OCI-LY7 (cell line): ENCODE measurements at regions not wholly inside any gene's neighbourhood (a gene's known extent, or its start where the extent isn't known, plus 50 kb on each side); places are given as distances from the start of the nearest gene placed in this dataset.

ENCODE experiments used
- BruUV-seq: library from RNA; stranded (reverse); fragments of 400-500 nt; replicated peaks from 2 replicates; lab custom pipeline; 2021; lab: Mats Ljungman, UMichigan
- CTCF ChIA-PET: fragments of 300-600 bp; sonication (Branson Sonifier 250); formaldehyde crosslinking; loops from one replicate; lab custom pipeline; 2022; ENCODE audit warnings: antibody characterized with exemption; ENCODE audit not compliant: unreplicated experiment; lab: Charles Lee
- POLR2A ChIA-PET: fragments of 300-600 bp; sonication (Branson Sonifier 250); formaldehyde crosslinking; loops from one replicate; lab custom pipeline; 2022; ENCODE audit warnings: antibody characterized with exemption; lab: Charles Lee
- DNase-seq: peaks from one replicate; pipeline ENCODE4 v3.0.0-alpha.2; 2015; ENCODE audit warnings: low spot score
- H2AFZ ChIP-seq: fragments of 200-600 bp; sonication (generic), shearing (Covaris generic); 2 replicates; pipeline ENCODE4 v1.6.1; 2014; ENCODE audit warnings: mild to moderate bottlenecking, antibody characterized with exemption, low read length, moderate library complexity
- H3K27ac ChIP-seq: fragments of 200-600 bp; sonication (generic); 2 replicates; pipeline ENCODE4 v1.5.1; 2014; ENCODE audit warnings: mixed run types, low read depth, mild to moderate bottlenecking, moderate library complexity, low read length, inconsistent platforms; ENCODE audit not compliant: poor library complexity, severe bottlenecking
- H3K36me3 ChIP-seq: fragments of 200-600 bp; sonication (generic); 2 replicates; pipeline ENCODE4 v1.6.1; 2014; ENCODE audit warnings: mild to moderate bottlenecking, antibody characterized with exemption, low read length, moderate library complexity, mixed read lengths; ENCODE audit not compliant: insufficient read depth
- H3K4me1 ChIP-seq: fragments of 200-600 bp; sonication (generic); 2 replicates; pipeline ENCODE4 v1.5.1; 2014; ENCODE audit warnings: mild to moderate bottlenecking, low read length; ENCODE audit not compliant: insufficient read depth, poor library complexity, severe bottlenecking
- H3K4me2 ChIP-seq: fragments of 200-600 bp; sonication (generic); 2 replicates; pipeline ENCODE4 v1.6.1; 2014; ENCODE audit warnings: mild to moderate bottlenecking, low read length
- H3K4me3 ChIP-seq: fragments of 200-600 bp; sonication (generic); 2 replicates; pipeline ENCODE4 v1.5.1; 2014; ENCODE audit warnings: mild to moderate bottlenecking, low read depth, low read length; ENCODE audit not compliant: poor library complexity, severe bottlenecking
- H3K79me2 ChIP-seq: fragments of 200-600 bp; sonication (generic); 2 replicates; pipeline ENCODE4 v1.6.1; 2016; ENCODE audit warnings: low read depth, mild to moderate bottlenecking, low read length, moderate library complexity, mixed read lengths; ENCODE audit not compliant: insufficient read depth
- H3K9me2 ChIP-seq: fragments of 200-600 bp; sonication (generic); 2 replicates; pipeline ENCODE4 v1.6.1; 2016; ENCODE audit warnings: mild to moderate bottlenecking, low read length, mixed read lengths; ENCODE audit not compliant: insufficient read depth
- H3K9me3 ChIP-seq: fragments of 200-600 bp; sonication (generic); 2 replicates; pipeline ENCODE4 v1.6.1; 2014; ENCODE audit warnings: mild to moderate bottlenecking, mixed run types, low read length, mixed read lengths
- H4K20me1 ChIP-seq: fragments of 200-600 bp; sonication (generic); 2 replicates; pipeline ENCODE4 v1.6.1; 2014; ENCODE audit warnings: mild to moderate bottlenecking, antibody characterized with exemption, low read length, moderate library complexity, mixed read lengths; ENCODE audit not compliant: insufficient read depth
- EZH2phosphoT487 ChIP-seq: fragments of 200-600 bp; sonication (generic); IDR thresholded peaks from 2 replicates; pipeline ENCODE4 v1.6.1; 2018; ENCODE audit warnings: low read depth, borderline replicate concordance, mild to moderate bottlenecking, mixed run types, antibody characterized with exemption, low read length, moderate library complexity, mixed read lengths
- intact Hi-C: fragments of 100-400 bp; cut with micrococcal nuclease; formaldehyde crosslinking; loops from one replicate; pipeline ENCODE4 v1.10.0; 2022; ENCODE audit not compliant: unreplicated experiment
- TF ChIP-seq, protein P1 (sequence below): fragments of 200-600 bp; sonication (generic); conservative IDR thresholded peaks from 2 replicates; pipeline ENCODE4 v1.5.1; 2014; ENCODE audit warnings: mild to moderate bottlenecking, antibody characterized with exemption, low read length, moderate library complexity, mixed read lengths

DNA sequence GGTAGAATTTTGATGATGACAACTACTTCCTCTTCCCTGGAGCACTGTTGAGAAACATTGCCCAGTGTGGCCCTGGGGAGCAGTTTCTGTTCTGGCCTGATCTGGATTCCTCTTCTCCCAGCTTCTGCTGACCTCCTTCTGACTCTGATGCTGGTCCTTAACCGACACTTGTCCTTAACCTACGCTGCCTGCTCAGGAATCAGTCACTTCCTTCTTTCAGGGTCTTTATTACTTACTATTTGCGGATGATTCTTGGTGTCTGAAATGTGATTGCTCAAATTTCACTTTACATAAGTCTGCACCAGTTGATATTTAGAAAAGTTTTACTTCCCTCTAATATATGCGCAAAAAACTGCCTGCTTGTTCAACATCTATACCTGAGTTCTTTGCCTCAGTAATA lies 164.1 kb downstream of the PTEN start:
- Histone ChIP-seq H3K79me2 (no peaks in the 10 kb centered on the region), H3K4me3 (peak overlapping the region; percentile 47), H3K9me2 (no peaks in the 10 kb centered on the region), H3K4me1 (peaks cover 29% of the 10 kb centered on the region), H3K4me2 (peak overlapping the region; percentile 75), H2AFZ (peak overlapping the region; percentile 95), H3K9me3 (no peaks in the 10 kb centered on the region), H4K20me1 (no peaks in the 10 kb centered on the region), H3K27ac (peak overlapping the region; percentile 70), H3K36me3 (no peaks in the 10 kb centered on the region)
- intact Hi-C loops = loop anchor here (1.0 to 5.0 kb wide), 3 partner anchors 64 to 360 kb away; no protein-coding TSS in a partner anchor
- no TSS peak for BruUV-seq
- ChIA-PET POLR2A (interaction anchor here (0.8 to 2.3 kb wide), 9 partner anchors 18 to 106 kb away, joined by 3 to 9 read pairs (median 4); no protein-coding TSS in a partner anchor), CTCF (interaction anchor here (1.1 kb wide), 1 partner anchor 357 kb away, joined by 3 read pairs; no protein-coding TSS in a partner anchor)
- TF ChIP-seq EZH2phosphoT487 = no peak
- TF ChIP-seq, protein P1, sequence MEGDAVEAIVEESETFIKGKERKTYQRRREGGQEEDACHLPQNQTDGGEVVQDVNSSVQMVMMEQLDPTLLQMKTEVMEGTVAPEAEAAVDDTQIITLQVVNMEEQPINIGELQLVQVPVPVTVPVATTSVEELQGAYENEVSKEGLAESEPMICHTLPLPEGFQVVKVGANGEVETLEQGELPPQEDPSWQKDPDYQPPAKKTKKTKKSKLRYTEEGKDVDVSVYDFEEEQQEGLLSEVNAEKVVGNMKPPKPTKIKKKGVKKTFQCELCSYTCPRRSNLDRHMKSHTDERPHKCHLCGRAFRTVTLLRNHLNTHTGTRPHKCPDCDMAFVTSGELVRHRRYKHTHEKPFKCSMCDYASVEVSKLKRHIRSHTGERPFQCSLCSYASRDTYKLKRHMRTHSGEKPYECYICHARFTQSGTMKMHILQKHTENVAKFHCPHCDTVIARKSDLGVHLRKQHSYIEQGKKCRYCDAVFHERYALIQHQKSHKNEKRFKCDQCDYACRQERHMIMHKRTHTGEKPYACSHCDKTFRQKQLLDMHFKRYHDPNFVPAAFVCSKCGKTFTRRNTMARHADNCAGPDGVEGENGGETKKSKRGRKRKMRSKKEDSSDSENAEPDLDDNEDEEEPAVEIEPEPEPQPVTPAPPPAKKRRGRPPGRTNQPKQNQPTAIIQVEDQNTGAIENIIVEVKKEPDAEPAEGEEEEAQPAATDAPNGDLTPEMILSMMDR = no peak
- DNase-seq = peak; percentile 61

DNA sequence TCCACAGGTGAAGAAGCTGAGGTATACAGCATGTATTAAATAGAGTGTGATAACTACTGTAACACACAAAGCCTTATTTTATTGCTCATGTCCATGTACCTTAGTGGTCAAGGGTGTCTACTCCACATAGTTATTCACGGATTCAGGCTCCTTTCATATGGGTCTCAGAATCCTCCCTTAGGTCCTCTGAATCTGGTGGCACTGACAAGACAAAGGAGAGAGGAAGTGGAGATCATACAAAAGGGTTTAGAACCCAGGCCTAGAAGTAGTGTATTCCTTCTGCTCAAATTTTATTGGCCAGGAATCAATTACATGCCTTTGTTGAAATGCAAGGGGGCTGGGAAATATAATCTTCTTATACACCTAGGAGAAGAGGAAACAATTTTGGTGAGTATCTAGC lies 164.6 kb downstream of the PTEN start:
- no peak for TF ChIP-seq EZH2phosphoT487
- TF ChIP-seq, protein P1 = no peak
- intact Hi-C loops = loop anchor here (5.0 kb wide), 2 partner anchors 79 to 359 kb away; no protein-coding TSS in a partner anchor
- Histone ChIP-seq H4K20me1 (no peaks in the 10 kb centered on the region), H2AFZ (peak overlapping the region; percentile 95), H3K9me2 (no peaks in the 10 kb centered on the region), H3K27ac (peak overlapping the region; percentile 70), H3K36me3 (no peaks in the 10 kb centered on the region), H3K79me2 (no peaks in the 10 kb centered on the region), H3K4me1 (peaks cover 29% of the 10 kb centered on the region), H3K4me2 (peak overlapping the region; percentile 75), H3K4me3 (peak overlapping the region; percentile 47), H3K9me3 (no peaks in the 10 kb centered on the region)
- BruUV-seq = no TSS peak
- ChIA-PET CTCF (no interaction called here), POLR2A (interaction anchor here (0.7 to 2.3 kb wide), 8 partner anchors 16 to 105 kb away, joined by 3 to 9 read pairs (median 4); no protein-coding TSS in a partner anchor)
- peak; percentile 34 for DNase-seq

DNA sequence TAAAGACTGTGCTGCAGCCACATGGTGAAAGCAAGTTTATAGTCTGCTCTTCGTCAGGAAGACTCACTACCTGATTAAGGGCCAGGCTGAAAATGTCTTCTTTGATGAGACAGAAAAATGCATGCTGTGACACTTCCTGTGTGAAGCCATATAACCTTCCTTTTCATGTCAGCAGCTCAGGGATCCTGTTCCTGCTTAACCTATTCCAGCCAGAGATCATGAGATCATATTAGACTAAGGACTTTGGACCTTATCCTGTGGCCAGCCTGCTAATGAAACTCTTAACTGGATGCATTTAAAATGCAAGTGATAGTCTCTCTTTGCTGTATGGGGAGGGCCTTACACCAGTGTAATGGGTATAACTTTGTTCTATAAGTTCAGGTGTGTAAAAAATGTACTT lies 165.2 kb downstream of the PTEN start:
- peak; percentile 42 for DNase-seq
- H3K4me1 ChIP-seq = peaks cover 29% of the 10 kb centered on the region
- H3K4me3 ChIP-seq = no peak overlapping the region
- no peaks in the 10 kb centered on the region for H3K36me3 ChIP-seq
- H3K4me2 ChIP-seq = peak overlapping the region; percentile 5; the same call in 1 of the 2 replicates
- no peaks in the 10 kb centered on the region for H3K9me2 ChIP-seq
- intact Hi-C loops = loop anchor here (5.0 kb wide), 2 partner anchors 79 to 359 kb away; no protein-coding TSS in a partner anchor
- H3K27ac ChIP-seq = peak overlapping the region; percentile 70
- TF ChIP-seq, protein P1 = no peak
- TF ChIP-seq EZH2phosphoT487 = no peak
- no TSS peak for BruUV-seq
- no peaks in the 10 kb centered on the region for H3K9me3 ChIP-seq
- peak overlapping the region; percentile 95; the same call in 1 of the 2 replicates for H2AFZ ChIP-seq
- ChIA-PET POLR2A (interaction anchor here (0.6 to 2.3 kb wide), 4 partner anchors 15 to 80 kb away, joined by 3 to 9 read pairs (median 4); no protein-coding TSS in a partner anchor), CTCF (no interaction called here)
- H4K20me1 ChIP-seq = no peaks in the 10 kb centered on the region
- H3K79me2 ChIP-seq = no peaks in the 10 kb centered on the region
